D721Med (cell line): ENCODE measurements at regions not wholly inside any gene's neighbourhood (a gene's known extent, or its start where the extent isn't known, plus 50 kb on each side); places are given as distances from the start of the nearest gene placed in this dataset.

Experiments used
- DNase-seq: peaks from one replicate; pipeline ENCODE4 v3.0.0; 2011; ENCODE audit warnings: low spot score; ENCODE audit not compliant: insufficient read length
- FAIRE-seq: peaks from 2 replicates; lab custom pipeline; 2011; peaks lifted over from hg19 to GRCh38; lab: Jason Lieb, UNC
- CTCF ChIP-seq: IDR thresholded peaks from 2 replicates; pipeline ENCODE4 v1.5.1; 2012; ENCODE audit warnings: mild to moderate bottlenecking, control low read depth; ENCODE audit not compliant: insufficient read depth; ENCODE audit errors: missing control alignments

- no peak for TF ChIP-seq CTCF
- FAIRE-seq, result no peak
- DNase-seq, result no peak
Measured at GRCh38 chr13:111539791-111540446, 219.5 kb downstream of the TEX29 start.

- no peak for FAIRE-seq
- no peak for DNase-seq
- no peak for TF ChIP-seq CTCF
Measured at GRCh38 chr13:111540486-111540885, 220.0 kb downstream of the TEX29 start.

GRCh38 chr13:111541345-111541744 is 220.9 kb downstream of the TEX29 start:
- no peak for FAIRE-seq
- no peak for DNase-seq
- TF ChIP-seq CTCF, result no peak

- no peak for FAIRE-seq
- TF ChIP-seq CTCF, result no peak
- DNase-seq, result no peak
Measured at GRCh38 chr13:111541752-111542529, 221.5 kb downstream of the TEX29 start.

GRCh38 chr13:111542530-111543341 is 222.3 kb downstream of the TEX29 start:
- no peak for TF ChIP-seq CTCF
- DNase-seq (no peak), FAIRE-seq (no peak)

GRCh38 chr13:111546921-111547675 is 226.7 kb downstream of the TEX29 start:
- TF ChIP-seq CTCF, result no peak
- no peak for FAIRE-seq
- no peak for DNase-seq
